ENCODE measurements at regions not wholly inside any gene's neighbourhood (a gene's known extent, or its start where the extent isn't known, plus 50 kb on each side); places are given as distances from the start of the nearest gene placed in this dataset.

DNA sequence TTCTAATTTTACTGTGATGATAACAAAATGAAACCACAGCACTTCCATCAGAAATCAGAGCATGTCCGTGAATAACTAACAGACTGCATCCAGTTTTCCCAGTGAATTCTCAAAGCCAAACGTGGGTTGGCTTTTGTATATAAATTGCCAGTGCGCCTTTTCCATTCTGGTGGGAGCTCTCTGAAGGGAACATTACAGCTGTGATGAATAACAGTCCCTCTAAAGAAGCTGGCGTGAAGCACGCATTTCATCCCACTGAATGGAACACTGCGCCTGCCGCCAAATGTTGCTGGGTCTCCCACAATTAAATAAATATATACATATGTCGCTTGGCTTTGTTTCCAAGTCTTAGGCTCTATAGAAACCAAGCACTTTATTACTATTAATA lies 113.0 kb upstream of the PFN2 start:
- no peak for TF ChIP-seq RELA (IDR thresholded peaks at IDR 0.05; ENCODE audit: borderline replicate concordance, partially characterized antibody)
- TF ChIP-seq, protein P1, sequence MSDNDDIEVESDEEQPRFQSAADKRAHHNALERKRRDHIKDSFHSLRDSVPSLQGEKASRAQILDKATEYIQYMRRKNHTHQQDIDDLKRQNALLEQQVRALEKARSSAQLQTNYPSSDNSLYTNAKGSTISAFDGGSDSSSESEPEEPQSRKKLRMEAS (IDR thresholded peaks at IDR 0.05; ENCODE audit: low read depth, low read length): no peak
- TF ChIP-seq TARDBP (IDR thresholded peaks at IDR 0.05; ENCODE audit: borderline replicate concordance): no peak
- TF ChIP-seq, protein P2, sequence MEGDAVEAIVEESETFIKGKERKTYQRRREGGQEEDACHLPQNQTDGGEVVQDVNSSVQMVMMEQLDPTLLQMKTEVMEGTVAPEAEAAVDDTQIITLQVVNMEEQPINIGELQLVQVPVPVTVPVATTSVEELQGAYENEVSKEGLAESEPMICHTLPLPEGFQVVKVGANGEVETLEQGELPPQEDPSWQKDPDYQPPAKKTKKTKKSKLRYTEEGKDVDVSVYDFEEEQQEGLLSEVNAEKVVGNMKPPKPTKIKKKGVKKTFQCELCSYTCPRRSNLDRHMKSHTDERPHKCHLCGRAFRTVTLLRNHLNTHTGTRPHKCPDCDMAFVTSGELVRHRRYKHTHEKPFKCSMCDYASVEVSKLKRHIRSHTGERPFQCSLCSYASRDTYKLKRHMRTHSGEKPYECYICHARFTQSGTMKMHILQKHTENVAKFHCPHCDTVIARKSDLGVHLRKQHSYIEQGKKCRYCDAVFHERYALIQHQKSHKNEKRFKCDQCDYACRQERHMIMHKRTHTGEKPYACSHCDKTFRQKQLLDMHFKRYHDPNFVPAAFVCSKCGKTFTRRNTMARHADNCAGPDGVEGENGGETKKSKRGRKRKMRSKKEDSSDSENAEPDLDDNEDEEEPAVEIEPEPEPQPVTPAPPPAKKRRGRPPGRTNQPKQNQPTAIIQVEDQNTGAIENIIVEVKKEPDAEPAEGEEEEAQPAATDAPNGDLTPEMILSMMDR (IDR thresholded peaks at IDR 0.05 in 2 of 3, conservative IDR thresholded peaks at IDR 0.05 in 1 of 3; ENCODE audit: control insufficient read depth in 2 of 3, extremely low read depth in 1 of 3, insufficient read depth in 1 of 3, low read depth in 3 of 3, low read length in 3 of 3): no peak
- TF ChIP-seq CBX5 (IDR thresholded peaks at IDR 0.05; ENCODE audit: low read depth): no peak
